Inflammatory macrophage (primary cell): ENCODE measurements at regions not wholly inside any gene's neighbourhood (a gene's known extent, or its start where the extent isn't known, plus 50 kb on each side); places are given as distances from the start of the nearest gene placed in this dataset.

ENCODE experiments used
- DNase-seq, 2 donors: peaks; one replicate each; pipeline ENCODE4 v3.0.0-alpha.2; 2020 to 2022

GRCh38 chr3:25257026-25257425 is 171.0 kb upstream of the RARB start:
- DNase-seq, result no peak

- DNase-seq, result no peak
Measured at GRCh38 chr3:25259871-25260270, 168.2 kb upstream of the RARB start.

GRCh38 chr3:25262322-25262721 is 165.7 kb upstream of the RARB start:
- DNase-seq, result no peak

- no peak for DNase-seq
Measured at GRCh38 chr3:25265284-25265683, 162.8 kb upstream of the RARB start.

GRCh38 chr3:25266677-25267076 is 161.4 kb upstream of the RARB start:
- no peak for DNase-seq

GRCh38 chr3:25272090-25272489 is 156.0 kb upstream of the RARB start:
- DNase-seq, result no peak

- no peak for DNase-seq
Measured at GRCh38 chr3:25273582-25274171, 154.4 kb upstream of the RARB start.

GRCh38 chr3:25277503-25277902 is 150.6 kb upstream of the RARB start:
- DNase-seq, result no peak

- DNase-seq, result no peak
Measured at GRCh38 chr3:25281041-25281731, 146.9 kb upstream of the RARB start.

GRCh38 chr3:25281732-25282126 is 146.3 kb upstream of the RARB start:
- no peak for DNase-seq

- DNase-seq, result no peak
Measured at GRCh38 chr3:25283613-25284012, 144.4 kb upstream of the RARB start.

GRCh38 chr3:25284249-25284648 is 143.8 kb upstream of the RARB start:
- no peak for DNase-seq

GRCh38 chr3:25287291-25287884 is 140.7 kb upstream of the RARB start:
- no peak for DNase-seq

- DNase-seq, result no peak
Measured at GRCh38 chr3:25288413-25288812, 139.7 kb upstream of the RARB start.

GRCh38 chr3:25289156-25289555 is 138.9 kb upstream of the RARB start:
- no peak for DNase-seq

GRCh38 chr3:25289663-25290062 is 138.4 kb upstream of the RARB start:
- no peak for DNase-seq

- no peak for DNase-seq
Measured at GRCh38 chr3:25291481-25291905, 136.6 kb upstream of the RARB start.

GRCh38 chr3:25292036-25292435 is 136.0 kb upstream of the RARB start:
- DNase-seq, result no peak

GRCh38 chr3:25292595-25292994 is 135.5 kb upstream of the RARB start:
- no peak for DNase-seq

GRCh38 chr3:25293736-25294135 is 134.3 kb upstream of the RARB start:
- no peak for DNase-seq

- DNase-seq, result no peak
Measured at GRCh38 chr3:25294169-25294805, 133.8 kb upstream of the RARB start.

GRCh38 chr3:25297667-25298585 is 130.1 kb upstream of the RARB start:
- DNase-seq, result no peak

GRCh38 chr3:25300141-25300540 is 127.9 kb upstream of the RARB start:
- no peak for DNase-seq
